SK-N-SH treated with all-trans-retinoic acid at 6 μM for 48 hours (cell line): ENCODE measurements at regions not wholly inside any gene's neighbourhood (a gene's known extent, or its start where the extent isn't known, plus 50 kb on each side); places are given as distances from the start of the nearest gene placed in this dataset.

ENCODE experiments used
- ARNTL ChIP-seq: fragments of 450-650 bp; formaldehyde crosslinking; IDR thresholded peaks from 2 replicates; pipeline ENCODE4 v1.5.0; 2020; ENCODE audit warnings: low read depth, mild to moderate bottlenecking, moderate library complexity, borderline replicate concordance
- BACH2 ChIP-seq: fragments of 250-450 bp; sonication (Bioruptor Pico); IDR thresholded peaks from 2 replicates; pipeline ENCODE4 v1.9.0; 2021; ENCODE audit warnings: mild to moderate bottlenecking, borderline replicate concordance
- CREB5 ChIP-seq: fragments of 250-450 bp; sonication (Bioruptor Pico); IDR thresholded peaks from 2 replicates; pipeline ENCODE4 v1.5.1; 2020; ENCODE audit warnings: low read depth, mild to moderate bottlenecking, moderate library complexity
- PATZ1 ChIP-seq: fragments of 250-450 bp; sonication (Bioruptor Pico); IDR thresholded peaks from 2 replicates; pipeline ENCODE4 v1.8.0; 2020; ENCODE audit warnings: mild to moderate bottlenecking, moderate library complexity, borderline replicate concordance
- POU6F1 ChIP-seq: fragments of 250-450 bp; sonication (Bioruptor Pico); IDR thresholded peaks from 2 replicates; pipeline ENCODE4 v1.8.0; 2021; ENCODE audit warnings: low read depth, mild to moderate bottlenecking, moderate library complexity, borderline replicate concordance
- RARB ChIP-seq: fragments of 250-450 bp; sonication (Bioruptor Pico); IDR thresholded peaks from 2 replicates; pipeline ENCODE4 v1.8.0; 2021; ENCODE audit warnings: mild to moderate bottlenecking, moderate library complexity
- TCF4 ChIP-seq: fragments of 250-450 bp; sonication (Bioruptor Pico); IDR thresholded peaks from 2 replicates; pipeline ENCODE4 v1.8.0; 2021; ENCODE audit warnings: mild to moderate bottlenecking, moderate library complexity, borderline replicate concordance
- TOX ChIP-seq: fragments of 250-450 bp; sonication (Bioruptor Pico); IDR thresholded peaks from 2 replicates; pipeline ENCODE4 v1.8.0; 2021; ENCODE audit warnings: mild to moderate bottlenecking, moderate library complexity, borderline replicate concordance
- ZC3H10 ChIP-seq: fragments of 250-450 bp; sonication (Bioruptor Pico); IDR thresholded peaks from 2 replicates; pipeline ENCODE4 v1.5.1; 2021; ENCODE audit warnings: mild to moderate bottlenecking, moderate library complexity
- ZFP3 ChIP-seq: fragments of 250-450 bp; sonication (Bioruptor Pico); IDR thresholded peaks from 2 replicates; pipeline ENCODE4 v1.5.0; 2020; ENCODE audit warnings: mild to moderate bottlenecking, moderate library complexity
- ZFP30 ChIP-seq: fragments of 450-650 bp; formaldehyde crosslinking; IDR thresholded peaks from 2 replicates; pipeline ENCODE4 v1.5.0; 2022; ENCODE audit warnings: mild to moderate bottlenecking, moderate library complexity
- ZNF70 ChIP-seq: fragments of 450-650 bp; formaldehyde crosslinking; IDR thresholded peaks from 2 replicates; pipeline ENCODE4 v1.5.0; 2020; ENCODE audit warnings: mild to moderate bottlenecking, moderate library complexity
- TF ChIP-seq, protein P1 (sequence below): fragments of 250-450 bp; sonication (Bioruptor Pico); IDR thresholded peaks from 2 replicates; pipeline ENCODE4 v1.5.0; 2020; ENCODE audit warnings: mild to moderate bottlenecking, moderate library complexity

DNA sequence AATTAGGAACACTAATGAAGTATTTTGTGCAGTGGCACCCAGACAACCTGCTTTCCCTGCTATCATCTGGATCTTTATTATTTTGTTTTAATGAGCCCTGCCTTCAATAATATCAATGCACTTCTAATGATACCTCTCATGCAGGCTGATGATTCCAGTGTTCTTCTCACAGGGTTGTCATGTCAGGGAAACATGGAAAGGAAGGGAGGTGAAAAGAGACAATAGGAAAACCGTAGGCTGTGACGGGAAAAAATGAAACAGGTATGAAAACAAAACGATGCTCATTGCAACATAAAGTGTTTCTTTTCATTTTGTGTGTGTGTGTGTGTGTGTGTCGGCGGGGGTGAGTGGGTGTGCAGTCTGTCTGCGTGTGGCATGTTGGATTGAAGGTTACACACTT is 102.6 kb upstream of the CTBP2 start:
- TF ChIP-seq ARNTL (no peak), ZFP30 (CRISPR knock-in tag) (no peak), ZFP3 (no peak), PATZ1 (CRISPR knock-in tag) (no peak), ZNF70 (CRISPR knock-in tag) (no peak), TOX (CRISPR knock-in tag) (no peak), POU6F1 (CRISPR knock-in tag) (no peak), CREB5 (CRISPR knock-in tag) (no peak), ZC3H10 (CRISPR knock-in tag) (no peak), TCF4 (CRISPR knock-in tag) (no peak), BACH2 (CRISPR knock-in tag) (no peak), RARB (CRISPR knock-in tag) (no peak)
- TF ChIP-seq, protein P1, sequence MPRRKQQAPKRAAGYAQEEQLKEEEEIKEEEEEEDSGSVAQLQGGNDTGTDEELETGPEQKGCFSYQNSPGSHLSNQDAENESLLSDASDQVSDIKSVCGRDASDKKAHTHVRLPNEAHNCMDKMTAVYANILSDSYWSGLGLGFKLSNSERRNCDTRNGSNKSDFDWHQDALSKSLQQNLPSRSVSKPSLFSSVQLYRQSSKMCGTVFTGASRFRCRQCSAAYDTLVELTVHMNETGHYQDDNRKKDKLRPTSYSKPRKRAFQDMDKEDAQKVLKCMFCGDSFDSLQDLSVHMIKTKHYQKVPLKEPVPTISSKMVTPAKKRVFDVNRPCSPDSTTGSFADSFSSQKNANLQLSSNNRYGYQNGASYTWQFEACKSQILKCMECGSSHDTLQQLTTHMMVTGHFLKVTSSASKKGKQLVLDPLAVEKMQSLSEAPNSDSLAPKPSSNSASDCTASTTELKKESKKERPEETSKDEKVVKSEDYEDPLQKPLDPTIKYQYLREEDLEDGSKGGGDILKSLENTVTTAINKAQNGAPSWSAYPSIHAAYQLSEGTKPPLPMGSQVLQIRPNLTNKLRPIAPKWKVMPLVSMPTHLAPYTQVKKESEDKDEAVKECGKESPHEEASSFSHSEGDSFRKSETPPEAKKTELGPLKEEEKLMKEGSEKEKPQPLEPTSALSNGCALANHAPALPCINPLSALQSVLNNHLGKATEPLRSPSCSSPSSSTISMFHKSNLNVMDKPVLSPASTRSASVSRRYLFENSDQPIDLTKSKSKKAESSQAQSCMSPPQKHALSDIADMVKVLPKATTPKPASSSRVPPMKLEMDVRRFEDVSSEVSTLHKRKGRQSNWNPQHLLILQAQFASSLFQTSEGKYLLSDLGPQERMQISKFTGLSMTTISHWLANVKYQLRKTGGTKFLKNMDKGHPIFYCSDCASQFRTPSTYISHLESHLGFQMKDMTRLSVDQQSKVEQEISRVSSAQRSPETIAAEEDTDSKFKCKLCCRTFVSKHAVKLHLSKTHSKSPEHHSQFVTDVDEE (CRISPR knock-in tag), result no peak
